GM12878 (cell line): ENCODE measurements at regions not wholly inside any gene's neighbourhood (a gene's known extent, or its start where the extent isn't known, plus 50 kb on each side); places are given as distances from the start of the nearest gene placed in this dataset.

ENCODE experiments used
- ATAC-seq: fragments of 200-7000 bp; cut with Tn5 transposase; 3 replicates; pipeline ENCODE4 v1.9.1; 2020; ENCODE audit warnings: mild to moderate bottlenecking, moderate library complexity
- BruUV-seq: library from RNA; stranded (reverse); fragments of 400-500 nt; replicated peaks from 2 replicates; lab custom pipeline; 2021; lab: Mats Ljungman, UMichigan
- CTCF ChIA-PET: fragments of 300-600 bp; sonication (Branson Sonifier 250); formaldehyde crosslinking; extraction: SDS; loops from one replicate; lab custom pipeline; 2021; ENCODE audit warnings: inconsistent platforms; lab: Yijun Ruan, JAX
- POLR2A ChIA-PET: fragments of 350-600 bp; formaldehyde crosslinking; extraction: SDS; loops from one replicate; lab custom pipeline; 2021; ENCODE audit warnings: inconsistent platforms; lab: Charles Lee
- RAD21 ChIA-PET: fragments of 300-600 bp; sonication (Branson Sonifier 250); formaldehyde crosslinking; loops from one replicate; lab custom pipeline; 2023; ENCODE audit warnings: antibody characterized with exemption; ENCODE audit not compliant: unreplicated experiment; lab: Charles Lee
- SMC1A ChIA-PET: fragments of 300-600 bp; sonication (Branson Sonifier 250); formaldehyde crosslinking; loops from one replicate; lab custom pipeline; 2023; ENCODE audit not compliant: unreplicated experiment, uncharacterized antibody; lab: Charles Lee
- DNase-seq: peaks from one replicate; pipeline ENCODE4 v3.0.0-alpha.2; 2011; ENCODE audit warnings: low read depth, low spot score
- FAIRE-seq: peaks from 3 replicates; lab custom pipeline; 2011; peaks lifted over from hg19 to GRCh38; lab: Jason Lieb, UNC
- H2AFZ ChIP-seq: 2 replicates; pipeline ENCODE4 v1.6.0; 2011; ENCODE audit warnings: low read depth, low read length, control low read depth; ENCODE audit not compliant: control insufficient read depth
- H3K27ac ChIP-seq: 2 replicates; pipeline ENCODE4 v1.5.1; 2011; ENCODE audit warnings: control low read depth; ENCODE audit not compliant: control insufficient read depth, insufficient read depth
- H3K27me3 ChIP-seq, 2 experiments: replicated peaks in 1 of 2; 2 replicates each; pipeline versions ENCODE4 v1.6.0 to v1.6.1; 2011; ENCODE audit warnings: low read length in 1 of 2; ENCODE audit not compliant: control insufficient read depth in 2 of 2, insufficient read depth in 2 of 2
- H3K36me3 ChIP-seq, 2 experiments: 2 replicates each; pipeline ENCODE4 v1.5.1; 2011; ENCODE audit warnings: low read length in 1 of 2; ENCODE audit not compliant: control insufficient read depth in 2 of 2, insufficient read depth in 2 of 2
- H3K4me1 ChIP-seq: 2 replicates; pipeline ENCODE4 v1.6.1; 2011; ENCODE audit warnings: mild to moderate bottlenecking, low read length, moderate library complexity, mixed read lengths; ENCODE audit not compliant: control insufficient read depth, insufficient read depth
- H3K4me2 ChIP-seq: 2 replicates; pipeline ENCODE4 v1.6.0; 2011; ENCODE audit warnings: control low read depth; ENCODE audit not compliant: control insufficient read depth, insufficient read depth
- H3K4me3 ChIP-seq: fragments of 200-600 bp; sonication (generic); 2 replicates; pipeline ENCODE4 v1.5.1; 2016
- H3K79me2 ChIP-seq: 2 replicates; pipeline ENCODE4 v1.6.0; 2011; ENCODE audit warnings: low read length; ENCODE audit not compliant: control insufficient read depth, insufficient read depth
- H3K9ac ChIP-seq: 2 replicates; pipeline ENCODE4 v1.8.0; 2011; ENCODE audit warnings: low read length, control low read depth, mixed read lengths; ENCODE audit not compliant: control insufficient read depth, insufficient read depth
- H3K9me3 ChIP-seq: replicated peaks from 3 replicates; pipeline ENCODE4 v1.5.1; 2011; ENCODE audit warnings: mild to moderate bottlenecking, low read length; ENCODE audit not compliant: control insufficient read depth, insufficient read depth
- H4K20me1 ChIP-seq: 2 replicates; pipeline ENCODE4 v1.6.0; 2011; ENCODE audit not compliant: control insufficient read depth, insufficient read depth
- BACH1 ChIP-seq: fragments of 450-650 bp; IDR thresholded peaks from 2 replicates; pipeline ENCODE4 v1.6.1; 2017; ENCODE audit warnings: mild to moderate bottlenecking, borderline replicate concordance
- BCL11A ChIP-seq: IDR thresholded peaks from 2 replicates; pipeline ENCODE4 v1.6.1; 2011; ENCODE audit warnings: low read depth, low read length
- FOXK2 ChIP-seq: fragments of 450-650 bp; IDR thresholded peaks from 2 replicates; pipeline ENCODE4 v1.6.1; 2017; ENCODE audit warnings: mild to moderate bottlenecking, moderate library complexity
- NFYA ChIP-seq: IDR thresholded peaks from 2 replicates; pipeline ENCODE4 v1.6.1; 2011; ENCODE audit warnings: low read depth, mild to moderate bottlenecking, low read length, improper control_type of control experiment, borderline replicate concordance
- RFX5 ChIP-seq: IDR thresholded peaks from 2 replicates; pipeline ENCODE4 v1.6.1; 2011; ENCODE audit warnings: low read depth, low read length, improper control_type of control experiment
- SMAD5 ChIP-seq: IDR thresholded peaks from 2 replicates; pipeline ENCODE4 v1.6.1; 2016; ENCODE audit warnings: antibody characterized with exemption, low read depth
- WGBS: methylation state at CpG from one replicate; pipeline ENCODE4 v1.1.6; 2016; ENCODE audit warnings: low lambda C conversion rate; ENCODE audit not compliant: insufficient replicate concordance, insufficient coverage; ENCODE audit errors: missing lambda C conversion rate; 5-methylcytosine and 5-hydroxymethylcytosine counted together
- in situ Hi-C: fragments of 300-500 bp; cut with MboI; formaldehyde crosslinking; loops from 9 replicates; pipeline ENCODE4 v1.14.3; 2018; ENCODE audit warnings: mixed read lengths
- intact Hi-C: fragments of 100-400 bp; cut with micrococcal nuclease; formaldehyde crosslinking; loops from one replicate; pipeline ENCODE4 v1.14.2; 2022; ENCODE audit not compliant: unreplicated experiment

GRCh38 chr6:105759946-105760345 lies 326.2 kb upstream of the PRDM1 start:
- no peak for FAIRE-seq
- no peaks in the 10 kb centered on the region; the same call in 2 of the 3 replicates for H3K9me3 ChIP-seq
- no peak overlapping the region for H3K4me2 ChIP-seq
- 73% methylated on average over 4 of the region's 4 CpGs for WGBS
- peaks cover 11% of the 10 kb centered on the region; the same call in 1 of the 2 replicates for H3K4me1 ChIP-seq
- H4K20me1 ChIP-seq: no peaks in the 10 kb centered on the region
- no TSS peak for BruUV-seq
- H3K9ac ChIP-seq: no peak overlapping the region
- H3K27ac ChIP-seq: no peak overlapping the region
- SMC1A ChIA-PET: interaction anchor here (0.6 to 1.5 kb wide), 2 partner anchors 16 to 461 kb away, joined by 3 read pairs; no protein-coding TSS in a partner anchor
- DNase-seq: no peak
- H3K27me3 ChIP-seq: no peaks in the 10 kb centered on the region; a peak in 1 of 4 replicates
- H2AFZ ChIP-seq: no peak overlapping the region
- CTCF ChIA-PET: interaction anchor here (0.5 kb wide), 1 partner anchor 671 kb away, joined by 4 read pairs; no protein-coding TSS in a partner anchor
- POLR2A ChIA-PET: no interaction called here
- intact Hi-C loops: loop anchor here (5.0 kb wide), 1 partner anchor 32 kb away; no protein-coding TSS in a partner anchor
- TF ChIP-seq SMAD5: no peak
- TF ChIP-seq RFX5: no peak
- TF ChIP-seq NFYA: no peak
- TF ChIP-seq BCL11A: no peak
- no peak for TF ChIP-seq FOXK2
- TF ChIP-seq, all 136 proteins: peak for 0
- no peak overlapping the region for H3K4me3 ChIP-seq
- H3K36me3 ChIP-seq: no peaks in the 10 kb centered on the region
- no peaks in the 10 kb centered on the region for H3K79me2 ChIP-seq
- no peak for ATAC-seq
- in situ Hi-C loops: no loop called here
- RAD21 ChIA-PET: no interaction called here

DNA sequence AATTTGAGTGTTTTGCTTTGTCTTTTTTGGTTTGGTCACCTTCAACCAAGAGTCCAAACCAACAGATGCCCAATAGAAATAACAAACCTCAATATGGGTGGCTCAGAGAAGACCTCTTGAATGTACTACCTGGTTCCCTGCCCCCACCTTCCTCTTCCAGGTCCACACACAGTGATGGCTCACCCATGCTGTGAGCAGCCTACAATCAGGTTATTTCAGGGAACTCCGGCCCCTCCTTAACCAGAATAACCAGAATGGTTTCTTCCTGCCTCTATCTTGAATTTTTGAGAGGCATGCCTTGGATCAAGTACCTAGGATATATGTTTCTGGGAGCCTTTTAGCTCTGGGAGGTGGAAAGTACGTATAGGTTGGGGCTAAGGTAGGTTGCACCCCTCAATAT lies 327.1 kb upstream of the PRDM1 start:
- Histone ChIP-seq H4K20me1 (no peaks in the 10 kb centered on the region), H3K27ac (no peak overlapping the region), H3K27me3 (no peaks in the 10 kb centered on the region; a peak in 1 of 4 replicates), H2AFZ (no peak overlapping the region), H3K9me3 (no peaks in the 10 kb centered on the region; the same call in 2 of the 3 replicates), H3K4me2 (no peak overlapping the region), H3K36me3 (no peaks in the 10 kb centered on the region), H3K79me2 (no peaks in the 10 kb centered on the region), H3K4me1 (peaks cover 11% of the 10 kb centered on the region; the same call in 1 of the 2 replicates), H3K9ac (no peak overlapping the region)
- in situ Hi-C loops (no loop called here), intact Hi-C loops (loop anchor here (5.0 kb wide), 1 partner anchor 33 kb away; no protein-coding TSS in a partner anchor)
- ATAC-seq (no peak), FAIRE-seq (no peak), DNase-seq (no peak)
- RAD21 ChIA-PET: no interaction called here
- CTCF ChIA-PET: interaction anchor here (0.7 to 1.4 kb wide), 2 partner anchors 21 to 26 kb away, joined by 3 read pairs; no protein-coding TSS in a partner anchor
- WGBS: 55% methylated on average over 2 of the region's 2 CpGs
- no TSS peak for BruUV-seq
- TF ChIP-seq BACH1: no peak
- TF ChIP-seq, all 136 proteins: peak for 0
- no peak overlapping the region for H3K4me3 ChIP-seq
- POLR2A ChIA-PET: no interaction called here
- SMC1A ChIA-PET: interaction anchor here (1.1 to 1.6 kb wide), 4 partner anchors 11 to 24 kb away, joined by 3 to 4 read pairs (median 3); no protein-coding TSS in a partner anchor
